ENCODE measurements at regions not wholly inside any gene's neighbourhood (a gene's known extent, or its start where the extent isn't known, plus 50 kb on each side); places are given as distances from the start of the nearest gene placed in this dataset.
"Not testable (repeated sequence)": the region's sequence is repeated elsewhere in the genome, so short reads cannot be mapped to it uniquely, and the experiment has no call there.

DNA sequence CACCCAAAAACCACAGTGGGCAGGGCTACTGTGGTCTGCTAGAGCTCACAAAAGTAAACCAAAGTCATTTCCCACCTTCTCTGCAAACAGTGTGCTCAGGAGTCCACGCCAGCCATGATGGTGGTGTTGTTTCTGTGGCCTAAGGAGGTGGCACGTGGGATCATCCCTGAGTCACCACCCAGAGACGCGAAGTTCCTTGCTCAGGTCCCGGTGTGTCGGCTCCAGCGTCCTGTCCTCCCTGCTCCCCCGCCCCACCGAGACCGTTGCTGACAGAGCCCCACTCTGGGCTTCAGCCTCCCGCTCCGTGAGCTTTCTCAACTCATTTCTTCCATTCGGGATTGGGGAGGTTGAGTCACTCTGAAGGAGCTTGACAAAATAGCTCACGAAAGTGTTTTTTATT is 118.7 kb downstream of the NPTX2 start:
- Histone ChIP-seq H3K4me1 (ENCODE audit: control insufficient read depth in 2 of 2, insufficient read depth in 2 of 2, low read length in 2 of 2) (no peaks in the 10 kb centered on the region), H3K4me2 (replicated peaks; ENCODE audit: low read depth, low read length, poor library complexity, severe bottlenecking) (no peak overlapping the region), H4K20me1 (ENCODE audit: control insufficient read depth, insufficient read depth, low read length, poor library complexity, severe bottlenecking) (no peaks in the 10 kb centered on the region), H3K27me3 (replicated peaks in 1 of 4; ENCODE audit: control extremely low read depth in 1 of 4, control insufficient read depth in 3 of 4, insufficient read depth in 4 of 4, low read length in 3 of 4) (peaks cover 0 to 2% (median 0%) of the 10 kb centered on the region in 4 experiments), H3K36me3 (replicated peaks in 1 of 2; ENCODE audit: control extremely low read depth in 1 of 2, control insufficient read depth in 1 of 2, extremely low read depth in 1 of 2, insufficient read depth in 2 of 2, low read length in 1 of 2) (no peaks in the 10 kb centered on the region), H3K27ac (ENCODE audit: low read length in 2 of 2) (no peak overlapping the region), H2AFZ (ENCODE audit: insufficient read depth, low read depth, low read length, poor library complexity, severe bottlenecking) (no peak overlapping the region), H3K9ac (ENCODE audit: low read length) (no peak overlapping the region), H3K9me3 (ENCODE audit: control extremely low read depth in 1 of 3, control insufficient read depth in 2 of 3, insufficient read depth in 1 of 3, low read length in 2 of 3) (peaks cover 0 to 4% (median 0%) of the 10 kb centered on the region in 3 donors), H3K79me2 (ENCODE audit: control insufficient read depth, insufficient read depth, low read length) (no peaks in the 10 kb centered on the region), H3K4me3 (ENCODE audit: control extremely low read depth in 1 of 5, extremely low read depth in 1 of 5, insufficient read depth in 1 of 5, low read depth in 2 of 5, low read length in 4 of 5) (no peak overlapping the region)
- ChIA-PET CTCF (no interaction called here), POLR2A (no interaction called here)
- Mint-ChIP-seq H3K4me3 (no peak overlapping the region), H3K27me3 (peaks cover 6% of the 10 kb centered on the region), H3K9me3 (ENCODE audit: insufficient read depth) (peaks cover 7% of the 10 kb centered on the region), H3K4me1 (no peaks in the 10 kb centered on the region), H3K27ac (no peak overlapping the region)
- no peak for ATAC-seq (ENCODE audit: low read depth)
- intact Hi-C loops (cut with micrococcal nuclease): no loop called here
- 87% methylated on average over 10 of the region's 14 CpGs for WGBS (ENCODE audit: insufficient coverage)
- TF ChIP-seq EZH2 (IDR thresholded peaks at IDR 0.05; ENCODE audit: borderline replicate concordance, insufficient read depth, low read depth, low read length, poor library complexity, severe bottlenecking): no peak
- TF ChIP-seq, protein P1, sequence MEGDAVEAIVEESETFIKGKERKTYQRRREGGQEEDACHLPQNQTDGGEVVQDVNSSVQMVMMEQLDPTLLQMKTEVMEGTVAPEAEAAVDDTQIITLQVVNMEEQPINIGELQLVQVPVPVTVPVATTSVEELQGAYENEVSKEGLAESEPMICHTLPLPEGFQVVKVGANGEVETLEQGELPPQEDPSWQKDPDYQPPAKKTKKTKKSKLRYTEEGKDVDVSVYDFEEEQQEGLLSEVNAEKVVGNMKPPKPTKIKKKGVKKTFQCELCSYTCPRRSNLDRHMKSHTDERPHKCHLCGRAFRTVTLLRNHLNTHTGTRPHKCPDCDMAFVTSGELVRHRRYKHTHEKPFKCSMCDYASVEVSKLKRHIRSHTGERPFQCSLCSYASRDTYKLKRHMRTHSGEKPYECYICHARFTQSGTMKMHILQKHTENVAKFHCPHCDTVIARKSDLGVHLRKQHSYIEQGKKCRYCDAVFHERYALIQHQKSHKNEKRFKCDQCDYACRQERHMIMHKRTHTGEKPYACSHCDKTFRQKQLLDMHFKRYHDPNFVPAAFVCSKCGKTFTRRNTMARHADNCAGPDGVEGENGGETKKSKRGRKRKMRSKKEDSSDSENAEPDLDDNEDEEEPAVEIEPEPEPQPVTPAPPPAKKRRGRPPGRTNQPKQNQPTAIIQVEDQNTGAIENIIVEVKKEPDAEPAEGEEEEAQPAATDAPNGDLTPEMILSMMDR (IDR thresholded peaks at IDR 0.05): no peak
- DNase-seq: no peak

DNA sequence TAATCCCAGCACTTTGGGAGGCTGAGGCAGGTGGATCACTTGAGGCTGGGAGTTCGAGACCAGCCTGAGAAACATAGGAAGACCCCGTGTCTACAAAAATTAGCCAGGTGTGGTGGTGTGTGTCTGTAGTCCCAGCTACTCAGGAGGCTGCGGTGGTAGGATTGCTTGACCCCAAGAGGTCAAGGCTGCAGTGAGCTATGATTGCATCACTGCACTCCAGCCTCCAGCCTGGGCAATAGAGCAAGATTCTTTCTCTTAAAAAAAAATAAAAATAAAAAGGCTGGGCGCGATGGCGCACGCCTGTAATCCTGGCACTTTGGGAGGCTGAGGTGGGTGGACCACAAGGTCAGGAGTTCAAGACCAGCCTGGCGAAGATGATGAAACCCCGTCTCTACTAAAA is 119.4 kb downstream of the NPTX2 start:
- POLR2A ChIA-PET; H3K4me2 ChIP-seq (replicated peaks; ENCODE audit: low read depth, low read length, poor library complexity, severe bottlenecking); H3K27ac Mint-ChIP-seq; H3K9ac ChIP-seq (ENCODE audit: low read length); H3K4me3 ChIP-seq (ENCODE audit: control extremely low read depth in 1 of 5, extremely low read depth in 1 of 5, insufficient read depth in 1 of 5, low read depth in 2 of 5, low read length in 4 of 5); H3K4me3 Mint-ChIP-seq; H3K4me1 ChIP-seq (ENCODE audit: control insufficient read depth in 2 of 2, insufficient read depth in 2 of 2, low read length in 2 of 2); H2AFZ ChIP-seq (ENCODE audit: insufficient read depth, low read depth, low read length, poor library complexity, severe bottlenecking); H3K9me3 ChIP-seq (ENCODE audit: control extremely low read depth in 1 of 3, control insufficient read depth in 2 of 3, insufficient read depth in 1 of 3, low read length in 2 of 3); H4K20me1 ChIP-seq (ENCODE audit: control insufficient read depth, insufficient read depth, low read length, poor library complexity, severe bottlenecking); H3K36me3 ChIP-seq (replicated peaks in 1 of 2; ENCODE audit: control extremely low read depth in 1 of 2, control insufficient read depth in 1 of 2, extremely low read depth in 1 of 2, insufficient read depth in 2 of 2, low read length in 1 of 2); DNase-seq; H3K9me3 Mint-ChIP-seq (ENCODE audit: insufficient read depth); ATAC-seq (ENCODE audit: low read depth); H3K27me3 ChIP-seq (replicated peaks in 1 of 4; ENCODE audit: control extremely low read depth in 1 of 4, control insufficient read depth in 3 of 4, insufficient read depth in 4 of 4, low read length in 3 of 4); H3K27ac ChIP-seq (ENCODE audit: low read length in 2 of 2); H3K27me3 Mint-ChIP-seq; intact Hi-C loops (cut with micrococcal nuclease); H3K4me1 Mint-ChIP-seq; CTCF ChIA-PET; H3K79me2 ChIP-seq (ENCODE audit: control insufficient read depth, insufficient read depth, low read length): not testable (repeated sequence)
- WGBS (ENCODE audit: insufficient coverage): 93% methylated on average over 3 of the region's 9 CpGs
